CD4-positive, alpha-beta T cell (primary cell): ENCODE measurements at regions not wholly inside any gene's neighbourhood (a gene's known extent, or its start where the extent isn't known, plus 50 kb on each side); places are given as distances from the start of the nearest gene placed in this dataset.

Experiments used
- ATAC-seq: fragments of 200-7000 bp; cut with Tn5 transposase; one replicate; pipeline ENCODE4 v1.10.0; 2022; ENCODE audit warnings: mild to moderate bottlenecking; ENCODE audit not compliant: poor library complexity
- CTCF ChIA-PET: fragments of 350-600 bp; sonication (Branson Sonifier 250); formaldehyde crosslinking; loops from one replicate; lab custom pipeline; 2021; ENCODE audit warnings: antibody characterized with exemption, inconsistent platforms; lab: Charles Lee
- POLR2A ChIA-PET: fragments of 350-600 bp; sonication (Branson Sonifier 250); formaldehyde crosslinking; loops from one replicate; lab custom pipeline; 2021; ENCODE audit warnings: antibody characterized with exemption, inconsistent platforms; lab: Charles Lee
- DNase-seq, 14 experiments: peaks; one replicate each; pipeline ENCODE4 v3.0.0-alpha.2; 2013 to 2020; ENCODE audit warnings: mixed read lengths in 2 of 14
- H3K27ac ChIP-seq, 2 donors: one replicate each; pipeline versions ENCODE4 v1.5.1 to v1.7.0; 2013; ENCODE audit warnings: low read length in 2 of 2, low read depth in 1 of 2, mild to moderate bottlenecking in 1 of 2
- H3K27me3 ChIP-seq, 2 experiments: 1 replicate in 1 of 2; 2 replicates in 1 of 2; pipeline versions ENCODE4 v1.6.1 to v1.7.0; 2013; ENCODE audit warnings: low read length in 2 of 2, control low read depth in 1 of 2, mild to moderate bottlenecking in 1 of 2, moderate library complexity in 1 of 2; ENCODE audit not compliant: insufficient read depth in 2 of 2, control insufficient read depth in 1 of 2
- H3K36me3 ChIP-seq: one replicate; pipeline ENCODE4 v1.6.1; 2013; ENCODE audit warnings: low read length, control low read depth; ENCODE audit not compliant: insufficient read depth
- H3K4me1 ChIP-seq: one replicate; pipeline ENCODE4 v1.6.1; 2013; ENCODE audit warnings: low read length, control low read depth; ENCODE audit not compliant: insufficient read depth
- H3K4me3 ChIP-seq: one replicate; pipeline ENCODE4 v1.5.1; 2013; ENCODE audit warnings: mild to moderate bottlenecking, low read length, moderate library complexity
- H3K9me3 ChIP-seq, 2 experiments: 1 replicate in 1 of 2; 2 replicates in 1 of 2; pipeline versions ENCODE4 v1.6.1 to v1.7.0; 2013; ENCODE audit warnings: low read length in 2 of 2, mild to moderate bottlenecking in 2 of 2, control low read depth in 1 of 2, moderate library complexity in 1 of 2; ENCODE audit not compliant: control insufficient read depth in 1 of 2, insufficient read depth in 1 of 2
- H3K27ac Mint-ChIP-seq: one replicate; pipeline ENCODE4 v1.8.0; 2020; ENCODE audit warnings: mixed read lengths
- H3K27me3 Mint-ChIP-seq: one replicate; pipeline ENCODE4 v1.8.0; 2021; ENCODE audit warnings: mixed read lengths
- H3K36me3 Mint-ChIP-seq: one replicate; pipeline ENCODE4 v1.8.0; 2021; ENCODE audit warnings: low read depth, mixed read lengths
- H3K4me1 Mint-ChIP-seq: one replicate; pipeline ENCODE4 v1.8.0; 2021; ENCODE audit warnings: low read depth, mixed read lengths
- H3K4me3 Mint-ChIP-seq: one replicate; pipeline ENCODE4 v1.8.0; 2020; ENCODE audit warnings: mild to moderate bottlenecking, mixed read lengths
- H3K9me3 Mint-ChIP-seq: one replicate; pipeline ENCODE4 v1.8.0; 2020; ENCODE audit warnings: mixed read lengths
- CTCF ChIP-seq: fragments of 200-600 bp; IDR thresholded peaks from one replicate; pipeline ENCODE4 v1.8.0; 2022; ENCODE audit warnings: antibody characterized with exemption, mild to moderate bottlenecking
- intact Hi-C, 2 experiments: fragments of 100-400 bp; cut with DNase I in 1 of 2; cut with micrococcal nuclease in 1 of 2; formaldehyde crosslinking; loops; one replicate each; pipeline versions ENCODE4 v1.15.1 to v1.9.0; 2023 to 2025; cut with DNase I, micrococcal nuclease

- TF ChIP-seq CTCF: no peak
- H3K27me3 Mint-ChIP-seq: no peaks in the 10 kb centered on the region
- peaks cover 8% of the 10 kb centered on the region for H3K9me3 Mint-ChIP-seq
- Histone ChIP-seq H3K4me1 (no peaks in the 10 kb centered on the region), H3K4me3 (no peak overlapping the region), H3K9me3 (peaks cover 0 to 3% of the 10 kb centered on the region in 2 experiments), H3K27me3 (no peaks in the 10 kb centered on the region), H3K36me3 (no peaks in the 10 kb centered on the region), H3K27ac (no peak overlapping the region)
- POLR2A ChIA-PET: no interaction called here
- ATAC-seq (no peak), DNase-seq (no peak)
- CTCF ChIA-PET: no interaction called here
- intact Hi-C loops: no loop called here
- H3K36me3 Mint-ChIP-seq: no peaks in the 10 kb centered on the region
- H3K4me3 Mint-ChIP-seq: no peak overlapping the region
- H3K4me1 Mint-ChIP-seq: no peaks in the 10 kb centered on the region
- H3K27ac Mint-ChIP-seq: no peak overlapping the region
These were observed 935.7 kb downstream of the RAPGEF2 start for GRCh38 chr4:160038615-160039014.

GRCh38 chr4:160044693-160045092, 941.8 kb downstream of the RAPGEF2 start:
- ATAC-seq (no peak), DNase-seq (no peak)
- H3K27ac Mint-ChIP-seq: no peak overlapping the region
- no peak for TF ChIP-seq CTCF
- no peaks in the 10 kb centered on the region for H3K27me3 Mint-ChIP-seq
- H3K36me3 Mint-ChIP-seq: no peaks in the 10 kb centered on the region
- Histone ChIP-seq H3K4me3 (no peak overlapping the region), H3K27ac (no peak overlapping the region), H3K27me3 (no peaks in the 10 kb centered on the region), H3K4me1 (no peaks in the 10 kb centered on the region), H3K9me3 (peaks cover 0 to 3% of the 10 kb centered on the region in 2 experiments), H3K36me3 (no peaks in the 10 kb centered on the region)
- ChIA-PET POLR2A (no interaction called here), CTCF (no interaction called here)
- H3K9me3 Mint-ChIP-seq: peaks cover 26% of the 10 kb centered on the region
- no peaks in the 10 kb centered on the region for H3K4me1 Mint-ChIP-seq
- intact Hi-C loops: no loop called here
- H3K4me3 Mint-ChIP-seq: no peak overlapping the region

- ChIA-PET CTCF (interaction anchor here (0.9 kb wide), 1 partner anchor 11 kb away, joined by 3 read pairs; no protein-coding TSS in a partner anchor), POLR2A (interaction anchor here (0.9 kb wide), 1 partner anchor 261 kb away, joined by 3 read pairs; no protein-coding TSS in a partner anchor)
- Histone ChIP-seq H3K4me3 (no peak overlapping the region), H3K27me3 (no peaks in the 10 kb centered on the region), H3K9me3 (peaks cover 0 to 2% of the 10 kb centered on the region in 2 experiments), H3K36me3 (no peaks in the 10 kb centered on the region), H3K27ac (no peak overlapping the region), H3K4me1 (no peaks in the 10 kb centered on the region)
- Mint-ChIP-seq H3K36me3 (no peaks in the 10 kb centered on the region), H3K4me1 (no peaks in the 10 kb centered on the region), H3K27ac (no peak overlapping the region), H3K4me3 (no peak overlapping the region), H3K27me3 (no peaks in the 10 kb centered on the region), H3K9me3 (peaks cover 12% of the 10 kb centered on the region)
- intact Hi-C loops: no loop called here
- ATAC-seq (no peak), DNase-seq (no peak)
- TF ChIP-seq CTCF: no peak
These were observed 979.7 kb downstream of the RAPGEF2 start for GRCh38 chr4:160082432-160083207.
